ENCODE measurements at regions not wholly inside any gene's neighbourhood (a gene's known extent, or its start where the extent isn't known, plus 50 kb on each side); places are given as distances from the start of the nearest gene placed in this dataset.
"Not testable (repeated sequence)": the region's sequence is repeated elsewhere in the genome, so short reads cannot be mapped to it uniquely, and the experiment has no call there.

- H3K4me3 ChIP-seq (ENCODE audit: low read depth, low read length) = no peak overlapping the region
- TF ChIP-seq, protein P1, sequence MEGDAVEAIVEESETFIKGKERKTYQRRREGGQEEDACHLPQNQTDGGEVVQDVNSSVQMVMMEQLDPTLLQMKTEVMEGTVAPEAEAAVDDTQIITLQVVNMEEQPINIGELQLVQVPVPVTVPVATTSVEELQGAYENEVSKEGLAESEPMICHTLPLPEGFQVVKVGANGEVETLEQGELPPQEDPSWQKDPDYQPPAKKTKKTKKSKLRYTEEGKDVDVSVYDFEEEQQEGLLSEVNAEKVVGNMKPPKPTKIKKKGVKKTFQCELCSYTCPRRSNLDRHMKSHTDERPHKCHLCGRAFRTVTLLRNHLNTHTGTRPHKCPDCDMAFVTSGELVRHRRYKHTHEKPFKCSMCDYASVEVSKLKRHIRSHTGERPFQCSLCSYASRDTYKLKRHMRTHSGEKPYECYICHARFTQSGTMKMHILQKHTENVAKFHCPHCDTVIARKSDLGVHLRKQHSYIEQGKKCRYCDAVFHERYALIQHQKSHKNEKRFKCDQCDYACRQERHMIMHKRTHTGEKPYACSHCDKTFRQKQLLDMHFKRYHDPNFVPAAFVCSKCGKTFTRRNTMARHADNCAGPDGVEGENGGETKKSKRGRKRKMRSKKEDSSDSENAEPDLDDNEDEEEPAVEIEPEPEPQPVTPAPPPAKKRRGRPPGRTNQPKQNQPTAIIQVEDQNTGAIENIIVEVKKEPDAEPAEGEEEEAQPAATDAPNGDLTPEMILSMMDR (IDR thresholded peaks at IDR 0.05; ENCODE audit: borderline replicate concordance, insufficient read depth, low read depth, low read length) = no peak
These were observed 293.7 kb upstream of the GALNTL6 start for GRCh38 chr4:171519457-171519856.

- no peak overlapping the region for H3K4me3 ChIP-seq (ENCODE audit: low read depth, low read length)
- TF ChIP-seq, protein P1 (IDR thresholded peaks at IDR 0.05; ENCODE audit: borderline replicate concordance, insufficient read depth, low read depth, low read length) = no peak
These were observed 295.3 kb upstream of the GALNTL6 start for GRCh38 chr4:171517883-171518282.

GRCh38 chr4:171516694-171517093, 296.5 kb upstream of the GALNTL6 start:
- TF ChIP-seq, protein P1 (IDR thresholded peaks at IDR 0.05; ENCODE audit: borderline replicate concordance, insufficient read depth, low read depth, low read length) = no peak
- H3K4me3 ChIP-seq (ENCODE audit: low read depth, low read length) = no peak overlapping the region

GRCh38 chr4:171484681-171485080, 328.5 kb upstream of the GALNTL6 start:
- H3K4me3 ChIP-seq (ENCODE audit: low read depth, low read length) = no peak overlapping the region
- TF ChIP-seq, protein P1 (IDR thresholded peaks at IDR 0.05; ENCODE audit: borderline replicate concordance, insufficient read depth, low read depth, low read length) = no peak

GRCh38 chr4:171478181-171478580, 335.0 kb upstream of the GALNTL6 start:
- H3K4me3 ChIP-seq (ENCODE audit: low read depth, low read length) = no peak overlapping the region
- TF ChIP-seq, protein P1 (IDR thresholded peaks at IDR 0.05; ENCODE audit: borderline replicate concordance, insufficient read depth, low read depth, low read length) = no peak

DNA sequence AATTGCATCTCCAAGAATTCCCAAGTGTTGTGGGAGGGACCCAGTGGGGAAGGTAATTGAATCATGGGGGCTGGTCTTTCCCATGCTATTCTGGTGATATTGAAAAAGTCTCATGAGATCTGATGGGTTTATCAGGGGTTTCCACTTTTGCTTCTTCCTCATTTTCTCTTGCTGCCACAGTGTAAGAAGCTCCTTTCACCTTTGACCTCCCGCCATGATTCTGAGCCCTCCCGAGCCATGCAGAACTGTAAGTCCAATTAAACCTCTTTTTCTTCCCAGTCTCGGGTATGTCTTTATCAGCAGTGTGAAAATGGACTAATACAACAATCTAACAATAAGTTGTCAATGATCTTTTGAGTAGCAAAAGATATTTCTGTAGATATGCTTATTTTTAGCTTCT, 338.1 kb upstream of the GALNTL6 start:
- not testable (repeated sequence) for H3K4me3 ChIP-seq (ENCODE audit: low read depth, low read length)

- TF ChIP-seq, protein P1 (IDR thresholded peaks at IDR 0.05; ENCODE audit: borderline replicate concordance, insufficient read depth, low read depth, low read length) = no peak
These were observed 340.0 kb upstream of the GALNTL6 start for GRCh38 chr4:171473155-171473554.

GRCh38 chr4:171472230-171472629, 341.0 kb upstream of the GALNTL6 start:
- TF ChIP-seq, protein P1 (IDR thresholded peaks at IDR 0.05; ENCODE audit: borderline replicate concordance, insufficient read depth, low read depth, low read length) = no peak
- H3K4me3 ChIP-seq (ENCODE audit: low read depth, low read length) = no peak overlapping the region

More at GRCh38 chr4:171473155-171473554, 340.0 kb upstream of the GALNTL6 start:
- no peak overlapping the region for H3K4me3 ChIP-seq (ENCODE audit: low read depth, low read length)
